GM23248 (cell line): ENCODE measurements at regions not wholly inside any gene's neighbourhood (a gene's known extent, or its start where the extent isn't known, plus 50 kb on each side); places are given as distances from the start of the nearest gene placed in this dataset.

Source experiments
- DNase-seq: peaks from one replicate; pipeline ENCODE4 v3.0.0-alpha.2; 2015
- H2AFZ ChIP-seq: fragments of 200-600 bp; sonication (generic); 2 replicates; pipeline ENCODE4 v1.6.1; 2016; ENCODE audit warnings: antibody characterized with exemption
- H3F3A ChIP-seq: fragments of 200-600 bp; sonication (generic); 2 replicates; pipeline ENCODE4 v1.6.1; 2016; ENCODE audit warnings: mild to moderate bottlenecking, antibody characterized with exemption, mixed run types; ENCODE audit not compliant: insufficient read depth
- H3K27ac ChIP-seq: fragments of 200-600 bp; sonication (generic); 2 replicates; pipeline ENCODE4 v1.5.1; 2016; ENCODE audit warnings: mild to moderate bottlenecking
- H3K27me3 ChIP-seq: fragments of 200-600 bp; sonication (generic); replicated peaks from 2 replicates; pipeline ENCODE4 v1.6.1; 2016; ENCODE audit warnings: mild to moderate bottlenecking; ENCODE audit not compliant: insufficient read depth
- H3K36me3 ChIP-seq: fragments of 200-600 bp; sonication (generic); 2 replicates; pipeline ENCODE4 v1.6.1; 2016; ENCODE audit warnings: low read depth, mild to moderate bottlenecking
- H3K4me1 ChIP-seq: fragments of 200-600 bp; sonication (generic); 2 replicates; pipeline ENCODE4 v1.6.1; 2016; ENCODE audit warnings: mild to moderate bottlenecking; ENCODE audit not compliant: insufficient read depth
- H3K4me2 ChIP-seq: fragments of 200-600 bp; sonication (generic); one replicate; pipeline ENCODE4 v1.6.1; 2016; ENCODE audit warnings: mild to moderate bottlenecking; ENCODE audit not compliant: unreplicated experiment
- H3K4me3 ChIP-seq: fragments of 200-600 bp; sonication (generic); 2 replicates; pipeline ENCODE4 v1.5.1; 2016; ENCODE audit warnings: mild to moderate bottlenecking
- H3K79me2 ChIP-seq: fragments of 200-600 bp; sonication (generic); 2 replicates; pipeline ENCODE4 v1.6.1; 2016; ENCODE audit warnings: mild to moderate bottlenecking; ENCODE audit not compliant: insufficient read depth
- H3K9ac ChIP-seq: fragments of 200-600 bp; sonication (generic); 2 replicates; pipeline ENCODE4 v1.6.1; 2016; ENCODE audit warnings: mild to moderate bottlenecking
- H3K9me2 ChIP-seq: fragments of 200-600 bp; sonication (generic); 2 replicates; pipeline ENCODE4 v1.6.1; 2016; ENCODE audit warnings: mixed run types, mild to moderate bottlenecking, moderate library complexity; ENCODE audit not compliant: insufficient read depth
- H3K9me3 ChIP-seq: fragments of 200-600 bp; sonication (generic); one replicate; pipeline ENCODE4 v1.6.1; 2017; ENCODE audit warnings: low read depth
- H4K20me1 ChIP-seq: fragments of 200-600 bp; sonication (generic); 2 replicates; pipeline ENCODE4 v1.6.0; 2016; ENCODE audit not compliant: insufficient read depth
- EZH2 ChIP-seq: fragments of 200-600 bp; sonication (generic); IDR thresholded peaks from 2 replicates; pipeline ENCODE4 v1.6.1; 2018; ENCODE audit warnings: antibody characterized with exemption, mild to moderate bottlenecking; ENCODE audit not compliant: insufficient read depth, poor library complexity, severe bottlenecking
- EZH2phosphoT487 ChIP-seq: fragments of 200-600 bp; sonication (generic); IDR thresholded peaks from 2 replicates; pipeline ENCODE4 v1.6.1; 2018; ENCODE audit warnings: antibody characterized with exemption, moderate library complexity, mild to moderate bottlenecking, low read depth; ENCODE audit not compliant: insufficient read depth
- WGBS, 2 experiments: methylation state at CpG; one replicate each; pipeline ENCODE4 v1.1.6; 2015 to 2017; ENCODE audit warnings: low lambda C conversion rate in 2 of 2, low coverage in 1 of 2; ENCODE audit errors: missing lambda C conversion rate in 2 of 2; 5-methylcytosine and 5-hydroxymethylcytosine counted together
- in situ Hi-C: fragments of 300-500 bp; cut with MboI; formaldehyde crosslinking; loops from 2 replicates; pipeline ENCODE4 v1.15.0; 2020

GRCh38 chr7:16046041-16046440 lies 359.6 kb upstream of the MEOX2 start:
- WGBS, 2 experiments, result 25 to 34% methylated on average over 3 of the region's 3 CpGs
- H3K9ac ChIP-seq, result no peak overlapping the region
- no peaks in the 10 kb centered on the region for H3K79me2 ChIP-seq
- TF ChIP-seq EZH2phosphoT487 (no peak), EZH2 (no peak)
- H3K9me3 ChIP-seq, result no peaks in the 10 kb centered on the region
- H2AFZ ChIP-seq, result no peak overlapping the region
- no peaks in the 10 kb centered on the region for H3K36me3 ChIP-seq
- H3K4me3 ChIP-seq, result no peak overlapping the region
- no peaks in the 10 kb centered on the region; the same call in 1 of the 2 replicates for H3K27me3 ChIP-seq
- in situ Hi-C loops, result no loop called here
- peaks cover 8% of the 10 kb centered on the region; the same call in 1 of the 2 replicates for H3K4me1 ChIP-seq
- peaks cover 4% of the 10 kb centered on the region; the same call in 1 of the 2 replicates for H3F3A ChIP-seq
- H4K20me1 ChIP-seq, result no peaks in the 10 kb centered on the region
- no peak overlapping the region for H3K27ac ChIP-seq
- DNase-seq, result peak; percentile 68
- no peak overlapping the region for H3K4me2 ChIP-seq
- no peaks in the 10 kb centered on the region for H3K9me2 ChIP-seq

- Histone ChIP-seq H4K20me1 (no peaks in the 10 kb centered on the region), H3K27me3 (no peaks in the 10 kb centered on the region; the same call in 1 of the 2 replicates), H3K4me3 (no peak overlapping the region), H3F3A (peaks cover 4% of the 10 kb centered on the region; the same call in 1 of the 2 replicates), H3K36me3 (no peaks in the 10 kb centered on the region), H3K79me2 (no peaks in the 10 kb centered on the region), H3K4me2 (no peak overlapping the region), H3K9ac (no peak overlapping the region), H3K9me3 (no peaks in the 10 kb centered on the region), H3K27ac (no peak overlapping the region), H3K4me1 (peaks cover 8% of the 10 kb centered on the region; the same call in 1 of the 2 replicates), H3K9me2 (no peaks in the 10 kb centered on the region), H2AFZ (no peak overlapping the region)
- no peak for DNase-seq
- TF ChIP-seq EZH2 (no peak), EZH2phosphoT487 (no peak)
- 97 to 100% methylated on average over 3 of the region's 3 CpGs for WGBS, 2 experiments
- in situ Hi-C loops, result no loop called here
These were observed 358.8 kb upstream of the MEOX2 start for GRCh38 chr7:16045296-16045695.

- no peaks in the 10 kb centered on the region for H3K79me2 ChIP-seq
- no peak overlapping the region for H3K4me2 ChIP-seq
- H3K9me3 ChIP-seq, result no peaks in the 10 kb centered on the region
- H3K36me3 ChIP-seq, result no peaks in the 10 kb centered on the region
- H3K4me3 ChIP-seq, result no peak overlapping the region
- no peak overlapping the region for H3K9ac ChIP-seq
- DNase-seq, result no peak
- H3K9me2 ChIP-seq, result no peaks in the 10 kb centered on the region
- H3K4me1 ChIP-seq, result peaks cover 8% of the 10 kb centered on the region; the same call in 1 of the 2 replicates
- H2AFZ ChIP-seq, result no peak overlapping the region
- H4K20me1 ChIP-seq, result no peaks in the 10 kb centered on the region
- peaks cover 4% of the 10 kb centered on the region; the same call in 1 of the 2 replicates for H3F3A ChIP-seq
- H3K27me3 ChIP-seq, result peaks cover 3% of the 10 kb centered on the region
- in situ Hi-C loops, result no loop called here
- TF ChIP-seq EZH2, result no peak
- no peak for TF ChIP-seq EZH2phosphoT487
- no peak overlapping the region for H3K27ac ChIP-seq
These were observed 358.2 kb upstream of the MEOX2 start for GRCh38 chr7:16044645-16045044.

- in situ Hi-C loops, result no loop called here
- H3K27ac ChIP-seq, result no peak overlapping the region
- no peaks in the 10 kb centered on the region for H3K9me2 ChIP-seq
- no peaks in the 10 kb centered on the region for H3K79me2 ChIP-seq
- H3K27me3 ChIP-seq, result peaks cover 3% of the 10 kb centered on the region; the same call in 1 of the 2 replicates
- no peaks in the 10 kb centered on the region for H3K36me3 ChIP-seq
- no peak overlapping the region for H3K9ac ChIP-seq
- H3K4me1 ChIP-seq, result no peaks in the 10 kb centered on the region
- DNase-seq, result no peak
- no peak overlapping the region for H3K4me2 ChIP-seq
- 95 to 96% methylated on average over 5 of the region's 5 CpGs for WGBS, 2 experiments
- TF ChIP-seq EZH2 (no peak), EZH2phosphoT487 (no peak)
- H4K20me1 ChIP-seq, result no peaks in the 10 kb centered on the region
- no peaks in the 10 kb centered on the region for H3K9me3 ChIP-seq
- H2AFZ ChIP-seq, result no peak overlapping the region
- H3F3A ChIP-seq, result no peaks in the 10 kb centered on the region
- no peak overlapping the region for H3K4me3 ChIP-seq
These were observed 353.9 kb upstream of the MEOX2 start for GRCh38 chr7:16040346-16040745.

- Histone ChIP-seq H3F3A (no peaks in the 10 kb centered on the region), H3K36me3 (no peaks in the 10 kb centered on the region), H3K4me3 (no peak overlapping the region), H3K27ac (no peak overlapping the region), H2AFZ (no peak overlapping the region), H3K79me2 (no peaks in the 10 kb centered on the region), H3K27me3 (peaks cover 3% of the 10 kb centered on the region; the same call in 1 of the 2 replicates), H3K9me2 (no peaks in the 10 kb centered on the region), H4K20me1 (no peaks in the 10 kb centered on the region), H3K4me1 (peaks cover 7% of the 10 kb centered on the region; the same call in 1 of the 2 replicates), H3K4me2 (no peak overlapping the region), H3K9ac (no peak overlapping the region), H3K9me3 (no peaks in the 10 kb centered on the region)
- DNase-seq, result no peak
- TF ChIP-seq EZH2 (no peak), EZH2phosphoT487 (no peak)
- WGBS, 2 experiments, result 86% methylated on average over 3 of the region's 3 CpGs
- in situ Hi-C loops, result no loop called here
These were observed 352.4 kb upstream of the MEOX2 start for GRCh38 chr7:16038906-16039305.
